Right lobe of liver (tissue), 4 donors: ENCODE measurements at regions not wholly inside any gene's neighbourhood (a gene's known extent, or its start where the extent isn't known, plus 50 kb on each side); places are given as distances from the start of the nearest gene placed in this dataset.

Source experiments
- POLR2A ChIP-seq: fragments of 450-650 bp; IDR thresholded peaks from one replicate; pipeline ENCODE4 v1.6.1; 2017; ENCODE audit warnings: antibody characterized with exemption, mild to moderate bottlenecking
- TF ChIP-seq, protein P1 (sequence below), 4 donors: fragments of 200-600 bp in 3 of 4; fragments of 450-650 bp in 1 of 4; IDR thresholded peaks; one replicate each; pipeline versions ENCODE4 v1.5.1 to v1.8.0; 2016 to 2022; ENCODE audit warnings: antibody characterized with exemption in 4 of 4, mild to moderate bottlenecking in 2 of 4
- donor health status: DM: no; HTN: no; CAD: no.
- donor health status: DM: no; HTN: no; CAD: no.
- donor health status: DM: no; HTN: yes; CAD: no.

- TF ChIP-seq, protein P1, sequence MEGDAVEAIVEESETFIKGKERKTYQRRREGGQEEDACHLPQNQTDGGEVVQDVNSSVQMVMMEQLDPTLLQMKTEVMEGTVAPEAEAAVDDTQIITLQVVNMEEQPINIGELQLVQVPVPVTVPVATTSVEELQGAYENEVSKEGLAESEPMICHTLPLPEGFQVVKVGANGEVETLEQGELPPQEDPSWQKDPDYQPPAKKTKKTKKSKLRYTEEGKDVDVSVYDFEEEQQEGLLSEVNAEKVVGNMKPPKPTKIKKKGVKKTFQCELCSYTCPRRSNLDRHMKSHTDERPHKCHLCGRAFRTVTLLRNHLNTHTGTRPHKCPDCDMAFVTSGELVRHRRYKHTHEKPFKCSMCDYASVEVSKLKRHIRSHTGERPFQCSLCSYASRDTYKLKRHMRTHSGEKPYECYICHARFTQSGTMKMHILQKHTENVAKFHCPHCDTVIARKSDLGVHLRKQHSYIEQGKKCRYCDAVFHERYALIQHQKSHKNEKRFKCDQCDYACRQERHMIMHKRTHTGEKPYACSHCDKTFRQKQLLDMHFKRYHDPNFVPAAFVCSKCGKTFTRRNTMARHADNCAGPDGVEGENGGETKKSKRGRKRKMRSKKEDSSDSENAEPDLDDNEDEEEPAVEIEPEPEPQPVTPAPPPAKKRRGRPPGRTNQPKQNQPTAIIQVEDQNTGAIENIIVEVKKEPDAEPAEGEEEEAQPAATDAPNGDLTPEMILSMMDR (IDR thresholded peaks at IDR 0.05): no peak
- TF ChIP-seq POLR2A: no peak
Observed at GRCh38 chr7:53697913-53698312, 662.5 kb downstream of the POM121L12 start.
